GM23338 (cell line): ENCODE measurements at regions not wholly inside any gene's neighbourhood (a gene's known extent, or its start where the extent isn't known, plus 50 kb on each side); places are given as distances from the start of the nearest gene placed in this dataset.

Source experiments
- CTCF ChIP-seq, 2 experiments: fragments of 200-600 bp in 1 of 2; sonication (generic) in 1 of 2; conservative IDR thresholded peaks; 2 replicates each; pipeline versions ENCODE4 v1.5.1 to v1.6.1; 2016 to 2017; ENCODE audit warnings: antibody characterized with exemption in 2 of 2, low read depth in 2 of 2, mild to moderate bottlenecking in 2 of 2, moderate library complexity in 1 of 2
- POLR2AphosphoS5 ChIP-seq: IDR thresholded peaks from 2 replicates; pipeline ENCODE4 v1.6.1; 2016; ENCODE audit warnings: antibody characterized with exemption, low read depth

GRCh38 chr2:16264491-16264890, 324.1 kb downstream of the MYCN start:
- TF ChIP-seq CTCF (conservative IDR thresholded peaks at IDR 0.05; ENCODE audit: low read depth in 2 of 2) (no peak), POLR2AphosphoS5 (no peak)
